T-cell (primary cell): ENCODE measurements at regions not wholly inside any gene's neighbourhood (a gene's known extent, or its start where the extent isn't known, plus 50 kb on each side); places are given as distances from the start of the nearest gene placed in this dataset.
"Not testable (repeated sequence)": the region's sequence is repeated elsewhere in the genome, so short reads cannot be mapped to it uniquely, and the experiment has no call there.

ENCODE experiments used
- ATAC-seq, 4 experiments: fragments of 200-7000 bp in 3 of 4; fragments of 150-1000 bp in 1 of 4; cut with Tn5 transposase; replicated peaks in 1 of 4; 1 replicate in 3 of 4; 2 replicates in 1 of 4; pipeline ENCODE4 v1.10.0; 2021; ENCODE audit warnings: moderate library complexity in 3 of 4, mild to moderate bottlenecking in 2 of 4, moderate number of reproducible peaks in 1 of 4
- CTCF ChIA-PET, 2 donors: fragments of 300-600 bp; sonication (Branson Sonifier 250); formaldehyde crosslinking; loops; one replicate each; lab custom pipeline; 2022; ENCODE audit warnings: antibody characterized with exemption in 2 of 2; lab: Charles Lee
- POLR2A ChIA-PET, 2 donors: fragments of 300-600 bp; sonication (Branson Sonifier 250); formaldehyde crosslinking; loops; one replicate each; lab custom pipeline; 2022; ENCODE audit warnings: antibody characterized with exemption in 2 of 2; lab: Charles Lee
- DNase-seq, 35 experiments: peaks; one replicate each; pipeline versions ENCODE4 v3.0.0 to v3.0.0-alpha.2; 2013 to 2023
- H3K27ac ChIP-seq: one replicate; pipeline ENCODE4 v1.5.1; 2013; ENCODE audit warnings: low read length
- H3K27me3 ChIP-seq, 2 experiments: replicated peaks in 1 of 2; 1 replicate in 1 of 2; 2 replicates in 1 of 2; pipeline versions ENCODE4 v1.6.1 to v1.7.0; 2013; ENCODE audit warnings: low read length in 1 of 2, mixed read lengths in 1 of 2; ENCODE audit not compliant: control insufficient read depth in 2 of 2, insufficient read depth in 2 of 2; ENCODE audit errors: extremely low read depth in 1 of 2
- H3K36me3 ChIP-seq, 2 donors: 1 replicate in 1 of 2; 2 replicates in 1 of 2; pipeline versions ENCODE4 v1.6.1 to v1.7.0; 2013; ENCODE audit warnings: low read length in 1 of 2; ENCODE audit not compliant: control insufficient read depth in 2 of 2, insufficient read depth in 1 of 2; ENCODE audit errors: extremely low read depth in 1 of 2
- H3K4me1 ChIP-seq, 2 experiments: 1 replicate in 1 of 2; 2 replicates in 1 of 2; pipeline versions ENCODE4 v1.6.1 to v1.7.0; 2013; ENCODE audit warnings: low read length in 2 of 2, mixed read lengths in 1 of 2; ENCODE audit not compliant: insufficient read depth in 2 of 2, control insufficient read depth in 1 of 2; ENCODE audit errors: extremely low read depth in 1 of 2
- H3K4me3 ChIP-seq, 2 donors: 1 replicate in 1 of 2; 2 replicates in 1 of 2; pipeline versions ENCODE4 v1.5.1 to v1.7.0; 2013; ENCODE audit warnings: mild to moderate bottlenecking in 2 of 2, low read length in 1 of 2, moderate library complexity in 1 of 2; ENCODE audit not compliant: control insufficient read depth in 1 of 2; ENCODE audit errors: extremely low read depth in 1 of 2
- H3K9me3 ChIP-seq: 2 replicates; pipeline ENCODE4 v1.7.0; 2013
- H3K27ac Mint-ChIP-seq, 2 donors: one replicate each; pipeline ENCODE4 v1.8.0; 2020 to 2021; ENCODE audit warnings: mild to moderate bottlenecking in 2 of 2, mixed read lengths in 2 of 2
- H3K27me3 Mint-ChIP-seq, 2 donors: one replicate each; pipeline ENCODE4 v1.8.0; 2021 to 2022; ENCODE audit warnings: mixed read lengths in 2 of 2
- H3K36me3 Mint-ChIP-seq: one replicate; pipeline ENCODE4 v1.8.0; 2021; ENCODE audit warnings: mixed read lengths
- H3K4me1 Mint-ChIP-seq, 3 donors: one replicate each; pipeline ENCODE4 v1.8.0; 2020 to 2022; ENCODE audit warnings: mixed read lengths in 3 of 3, mild to moderate bottlenecking in 1 of 3
- H3K4me3 Mint-ChIP-seq, 3 donors: one replicate each; pipeline ENCODE4 v1.8.0; 2020 to 2022; ENCODE audit warnings: mild to moderate bottlenecking in 3 of 3, mixed read lengths in 3 of 3, moderate library complexity in 3 of 3
- H3K9me3 Mint-ChIP-seq, 3 donors: one replicate each; pipeline ENCODE4 v1.8.0; 2020 to 2022; ENCODE audit warnings: mixed read lengths in 3 of 3
- WGBS: methylation state at CpG from one replicate; pipeline ENCODE4 v1.1.5; 2013; ENCODE audit warnings: missing lambda C conversion rate; ENCODE audit not compliant: insufficient coverage; 5-methylcytosine and 5-hydroxymethylcytosine counted together

DNA sequence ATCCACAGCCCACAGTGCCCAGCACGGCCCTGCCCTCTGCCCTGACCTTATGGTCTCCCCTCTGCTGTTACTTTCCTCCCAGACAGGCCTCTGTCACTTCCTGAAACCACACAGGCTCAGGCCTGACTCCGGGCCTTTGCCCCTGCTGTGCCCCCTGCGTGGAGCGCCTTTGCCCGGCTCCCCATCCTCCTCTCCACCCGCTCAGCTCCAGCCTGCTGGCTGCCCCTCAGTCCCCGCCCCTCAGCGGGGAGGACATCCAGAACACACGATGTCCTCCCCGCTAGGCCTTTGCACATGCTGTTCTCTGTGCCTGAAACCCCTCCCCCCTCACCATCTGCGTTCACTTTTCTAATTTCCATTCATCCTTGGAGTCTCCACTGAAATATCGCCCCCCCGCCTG lies 341.9 kb upstream of the SULF2 start:
- H3K36me3 ChIP-seq, H3K36me3 Mint-ChIP-seq, H3K4me1 Mint-ChIP-seq, H3K4me3 Mint-ChIP-seq, ATAC-seq, DNase-seq, H3K4me1 ChIP-seq, H3K9me3 Mint-ChIP-seq, H3K9me3 ChIP-seq, H3K27ac Mint-ChIP-seq, H3K27me3 Mint-ChIP-seq, H3K27ac ChIP-seq, H3K4me3 ChIP-seq, POLR2A ChIA-PET, CTCF ChIA-PET: not testable (repeated sequence)
- H3K27me3 ChIP-seq, result peaks cover 0 to 17% of the 10 kb centered on the region in 2 experiments
- 80% methylated on average over 13 of the region's 13 CpGs for WGBS

DNA sequence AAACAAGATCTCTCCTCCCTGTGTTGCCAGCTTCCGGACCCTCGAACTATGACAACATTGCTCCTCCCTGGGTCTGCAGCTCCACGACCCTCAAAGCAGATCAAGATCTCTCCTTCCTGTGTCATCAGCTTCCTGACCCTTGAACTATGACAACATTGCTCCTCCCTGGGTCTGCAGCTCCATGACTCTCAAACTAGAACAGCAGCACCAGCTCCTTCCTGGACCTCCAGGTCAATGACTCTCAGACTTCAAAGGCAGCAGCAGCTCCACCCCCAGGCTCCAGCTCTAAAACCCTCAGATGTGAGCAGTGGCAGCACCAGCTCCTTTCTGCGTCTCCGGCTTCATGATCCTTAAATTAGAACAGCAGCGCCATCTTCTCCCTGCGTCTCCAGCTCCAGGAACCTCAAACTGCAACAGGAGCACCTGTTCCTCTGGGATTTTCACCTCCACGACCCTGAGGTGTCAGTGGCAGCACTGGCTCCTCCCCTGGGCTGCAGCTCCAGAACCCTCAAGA lies 341.0 kb upstream of the SULF2 start:
- Histone ChIP-seq H3K27ac (no peak overlapping the region), H3K36me3 (no peaks in the 10 kb centered on the region), H3K4me3 (no peak overlapping the region), H3K4me1 (no peaks in the 10 kb centered on the region), H3K9me3 (no peaks in the 10 kb centered on the region), H3K27me3 (peaks cover 0 to 15% of the 10 kb centered on the region in 2 experiments)
- CTCF ChIA-PET, result no interaction called here
- Mint-ChIP-seq H3K36me3 (no peaks in the 10 kb centered on the region), H3K9me3 (no peaks in the 10 kb centered on the region), H3K27ac (no peak overlapping the region), H3K27me3 (peaks cover 0 to 4% of the 10 kb centered on the region in 2 donors), H3K4me3 (no peak overlapping the region), H3K4me1 (no peaks in the 10 kb centered on the region)
- POLR2A ChIA-PET, result no interaction called here
- DNase-seq, result no peak
- 66% methylated on average over 7 of the region's 8 CpGs for WGBS
- no peak for ATAC-seq

DNA sequence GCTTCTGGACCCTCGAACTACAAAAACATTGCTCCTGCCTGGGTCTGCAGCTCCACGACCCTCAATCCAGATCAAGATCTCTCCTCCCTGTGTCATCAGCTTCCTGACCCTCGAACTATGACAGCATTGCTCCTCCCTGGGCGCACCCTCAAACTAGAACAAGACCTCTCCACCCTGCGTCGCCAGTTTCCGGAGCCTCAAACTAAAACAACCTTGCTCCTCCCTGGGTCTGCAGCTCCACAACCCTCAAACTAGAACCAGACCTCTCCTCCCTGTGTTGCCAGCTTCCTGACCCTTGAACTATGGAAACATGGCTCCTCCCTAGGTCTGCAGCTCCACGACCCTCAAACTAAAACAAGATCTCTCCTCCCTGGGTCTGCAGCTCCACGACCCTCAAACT lies 339.7 kb upstream of the SULF2 start:
- WGBS, result 58% methylated on average over 9 of the region's 9 CpGs
- Histone ChIP-seq H3K4me1 (no peaks in the 10 kb centered on the region), H3K27ac (no peak overlapping the region), H3K36me3 (no peaks in the 10 kb centered on the region), H3K9me3 (no peaks in the 10 kb centered on the region), H3K4me3 (no peak overlapping the region), H3K27me3 (peaks cover 0 to 13% of the 10 kb centered on the region in 2 experiments)
- peaks cover 0 to 2% of the 10 kb centered on the region in 2 donors for H3K27me3 Mint-ChIP-seq
- CTCF ChIA-PET, result no interaction called here
- H3K9me3 Mint-ChIP-seq, result no peaks in the 10 kb centered on the region
- no peaks in the 10 kb centered on the region for H3K4me1 Mint-ChIP-seq
- POLR2A ChIA-PET, result no interaction called here
- H3K4me3 Mint-ChIP-seq, result no peak overlapping the region
- DNase-seq, result no peak
- H3K27ac Mint-ChIP-seq, result no peak overlapping the region
- H3K36me3 Mint-ChIP-seq, result no peaks in the 10 kb centered on the region
- no peak for ATAC-seq

DNA sequence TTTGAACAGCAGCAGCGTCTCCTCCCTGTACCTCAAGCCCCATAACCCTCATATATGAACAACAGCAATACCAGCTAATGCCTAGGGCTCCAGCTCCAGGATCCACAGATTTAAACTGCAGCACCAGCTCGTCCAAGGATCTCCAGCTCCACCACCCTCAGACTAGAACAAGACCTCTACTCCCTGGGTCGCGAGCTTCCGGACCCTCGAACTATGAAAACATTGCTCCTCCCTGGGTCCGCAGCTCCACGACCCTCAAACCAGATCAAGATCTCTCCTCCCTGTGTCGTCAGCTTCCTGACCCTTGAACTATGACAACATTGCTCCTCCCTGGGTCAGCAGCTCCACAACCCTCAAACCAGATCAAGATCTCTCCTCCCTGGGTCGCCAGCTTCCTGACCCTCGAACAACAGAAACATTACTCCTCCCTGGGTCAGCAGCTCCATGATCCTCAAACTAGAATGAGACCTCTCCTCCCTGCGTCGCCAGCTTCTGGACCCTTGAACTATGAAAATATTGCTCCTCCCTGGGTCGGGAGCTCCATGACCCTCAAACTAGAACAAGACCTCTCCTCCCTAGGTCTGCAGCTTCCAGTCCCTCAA lies 339.0 kb upstream of the SULF2 start:
- Histone ChIP-seq H3K36me3 (no peaks in the 10 kb centered on the region), H3K27ac (no peak overlapping the region), H3K4me1 (no peaks in the 10 kb centered on the region), H3K27me3 (peaks cover 0 to 15% of the 10 kb centered on the region in 2 experiments), H3K4me3 (no peak overlapping the region), H3K9me3 (no peaks in the 10 kb centered on the region)
- DNase-seq (no peak), ATAC-seq (no peak)
- WGBS, result 75% methylated on average over 14 of the region's 14 CpGs
- no peak overlapping the region for H3K27ac Mint-ChIP-seq
- H3K4me1 Mint-ChIP-seq, result no peaks in the 10 kb centered on the region
- no peaks in the 10 kb centered on the region for H3K9me3 Mint-ChIP-seq
- no peak overlapping the region for H3K4me3 Mint-ChIP-seq
- no peaks in the 10 kb centered on the region for H3K36me3 Mint-ChIP-seq
- ChIA-PET CTCF (no interaction called here), POLR2A (no interaction called here)
- H3K27me3 Mint-ChIP-seq, result peaks cover 5 to 7% of the 10 kb centered on the region in 2 donors

DNA sequence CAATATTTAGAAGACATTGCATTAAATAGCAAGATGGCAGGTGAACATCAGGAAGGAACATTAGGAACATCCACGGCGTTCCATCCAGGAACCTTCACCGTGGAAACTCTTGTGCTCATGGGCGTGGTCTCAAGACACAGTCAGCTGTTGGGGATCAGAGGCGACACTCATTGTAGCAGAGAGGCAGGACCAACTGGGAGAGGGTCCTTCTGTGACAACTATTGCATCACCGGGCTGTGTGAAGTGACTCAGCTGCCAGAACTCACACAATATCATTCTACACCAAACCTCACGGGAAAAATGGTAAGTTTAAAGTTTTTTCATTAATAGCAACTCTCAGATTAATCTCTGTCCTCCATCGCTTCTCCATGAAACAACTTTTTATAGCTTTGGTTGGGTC lies 334.8 kb upstream of the SULF2 start:
- Mint-ChIP-seq H3K27ac (no peak overlapping the region), H3K36me3 (no peaks in the 10 kb centered on the region), H3K4me3 (no peak overlapping the region), H3K4me1 (no peaks in the 10 kb centered on the region), H3K9me3 (no peaks in the 10 kb centered on the region), H3K27me3 (peaks cover 22 to 24% of the 10 kb centered on the region in 2 donors)
- Histone ChIP-seq H3K27me3 (peaks cover 0 to 5% of the 10 kb centered on the region in 2 experiments), H3K4me3 (no peak overlapping the region), H3K27ac (no peak overlapping the region), H3K36me3 (no peaks in the 10 kb centered on the region), H3K4me1 (no peaks in the 10 kb centered on the region), H3K9me3 (no peaks in the 10 kb centered on the region)
- CTCF ChIA-PET, result no interaction called here
- ATAC-seq (no peak), DNase-seq (no peak)
- 83% methylated on average over 4 of the region's 8 CpGs for WGBS
- POLR2A ChIA-PET, result no interaction called here

DNA sequence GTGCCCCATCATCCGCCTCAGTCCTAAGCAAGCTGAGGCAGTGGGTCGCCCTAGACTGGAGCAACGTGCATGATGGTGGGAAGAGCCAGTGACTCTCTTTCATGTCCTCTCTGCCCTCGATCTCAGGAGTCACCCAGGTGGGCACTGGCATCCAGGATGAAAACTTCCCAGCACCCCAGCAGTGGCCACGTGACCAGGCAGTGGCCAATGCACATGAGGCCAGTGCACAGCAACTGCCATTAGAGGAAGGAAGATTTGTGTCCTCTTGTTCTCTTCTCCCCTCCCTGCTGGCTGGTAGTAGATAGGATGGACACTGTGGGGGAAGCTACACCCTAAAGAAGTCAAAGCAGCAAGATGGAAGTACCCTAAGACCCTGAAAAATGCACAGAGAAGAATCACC lies 334.1 kb upstream of the SULF2 start:
- POLR2A ChIA-PET, DNase-seq, H3K4me1 Mint-ChIP-seq, H3K36me3 Mint-ChIP-seq, H3K9me3 Mint-ChIP-seq, H3K4me3 ChIP-seq, H3K27ac Mint-ChIP-seq, ATAC-seq, H3K9me3 ChIP-seq, H3K27ac ChIP-seq, H3K4me1 ChIP-seq, H3K27me3 ChIP-seq, H3K4me3 Mint-ChIP-seq, H3K36me3 ChIP-seq, CTCF ChIA-PET: not testable (repeated sequence)
- peaks cover 29 to 32% of the 10 kb centered on the region in 2 donors for H3K27me3 Mint-ChIP-seq
- 94% methylated on average over 3 of the region's 5 CpGs for WGBS

DNA sequence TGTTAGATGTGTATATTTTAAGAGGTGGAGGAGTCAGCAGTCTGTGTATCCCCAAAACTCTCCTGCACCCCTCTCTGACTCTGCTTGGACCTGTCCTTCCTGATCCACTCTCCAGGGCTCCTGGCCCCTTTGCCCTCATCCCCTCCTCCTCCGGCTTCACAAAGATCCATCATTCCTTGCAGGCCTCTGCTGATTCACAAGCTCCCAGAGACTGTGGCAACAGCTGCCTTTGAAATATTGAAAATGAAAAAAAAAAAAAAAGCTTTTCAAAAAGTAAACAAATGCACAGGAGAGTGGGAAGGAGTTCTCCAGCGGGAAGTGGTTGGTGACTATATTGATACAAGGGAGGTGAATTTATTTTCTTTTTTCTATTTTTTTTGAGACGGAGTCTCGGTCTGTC lies 330.2 kb upstream of the SULF2 start:
- CTCF ChIA-PET, result no interaction called here
- Mint-ChIP-seq H3K4me1 (no peaks in the 10 kb centered on the region), H3K27ac (no peak overlapping the region), H3K36me3 (no peaks in the 10 kb centered on the region), H3K4me3 (no peak overlapping the region), H3K27me3 (peaks cover 34 to 40% of the 10 kb centered on the region in 2 donors), H3K9me3 (no peaks in the 10 kb centered on the region)
- POLR2A ChIA-PET, result no interaction called here
- Histone ChIP-seq H3K4me1 (no peaks in the 10 kb centered on the region), H3K9me3 (no peaks in the 10 kb centered on the region), H3K27ac (no peak overlapping the region), H3K4me3 (no peak overlapping the region), H3K36me3 (no peaks in the 10 kb centered on the region), H3K27me3 (peaks cover 0 to 7% of the 10 kb centered on the region in 2 experiments)
- DNase-seq, result no peak
- ATAC-seq, result no peak
- no CpG with 5 or more reads among the region's 4 CpGs for WGBS
